ENCODE measurements at regions not wholly inside any gene's neighbourhood (a gene's known extent, or its start where the extent isn't known, plus 50 kb on each side); places are given as distances from the start of the nearest gene placed in this dataset.
"Not testable (repeated sequence)": the region's sequence is repeated elsewhere in the genome, so short reads cannot be mapped to it uniquely, and the experiment has no call there.

GRCh38 chr5:110832683-110833082 is 93.9 kb downstream of the SLC25A46 start:
- H3K9me3 ChIP-seq = no peaks in the 10 kb centered on the region
- no peak overlapping the region for H3K9ac ChIP-seq (ENCODE audit: low read depth in 2 of 2, low read length in 2 of 2)
- DNase-seq = no peak
- no peaks in the 10 kb centered on the region for H3K4me1 ChIP-seq
- no peak overlapping the region for H3K27ac ChIP-seq
- no peaks in the 10 kb centered on the region for H3K27me3 ChIP-seq
- no peak for TF ChIP-seq CTCF (IDR thresholded peaks at IDR 0.05)
- intact Hi-C loops (cut with DNase I) = no loop called here
- no peaks in the 10 kb centered on the region for H3K36me3 ChIP-seq
- H3K4me3 ChIP-seq = no peak overlapping the region

GRCh38 chr5:110834933-110835332 is 96.1 kb downstream of the SLC25A46 start:
- DNase-seq; H3K4me1 ChIP-seq; H3K9me3 ChIP-seq; intact Hi-C loops (cut with DNase I); H3K4me3 ChIP-seq; H3K9ac ChIP-seq (ENCODE audit: low read depth in 2 of 2, low read length in 2 of 2); H3K27me3 ChIP-seq; H3K36me3 ChIP-seq; H3K27ac ChIP-seq: not testable (repeated sequence)

DNA sequence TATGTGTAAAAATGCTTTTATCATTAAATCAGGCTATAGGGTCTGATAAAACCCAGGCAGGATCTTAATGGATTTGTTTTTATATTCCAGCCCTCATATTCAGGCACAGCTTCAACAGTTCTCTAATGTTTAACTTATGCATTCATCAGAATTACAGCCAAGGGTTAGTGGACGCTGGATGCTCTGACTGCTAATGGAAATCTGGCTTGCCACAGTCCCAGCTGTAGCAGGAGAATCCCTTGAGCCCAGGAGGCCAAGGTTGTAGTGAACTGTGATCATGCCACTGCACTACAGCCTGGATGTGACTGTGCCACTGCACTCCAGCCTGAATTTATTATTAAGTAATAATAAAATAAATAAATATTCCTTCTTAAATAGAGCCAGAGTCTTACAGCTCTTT is 98.0 kb downstream of the SLC25A46 start:
- H3K9me3 ChIP-seq = no peaks in the 10 kb centered on the region
- H3K4me1 ChIP-seq = no peaks in the 10 kb centered on the region
- no peak for TF ChIP-seq CTCF (IDR thresholded peaks at IDR 0.05)
- no peak overlapping the region for H3K27ac ChIP-seq
- no peaks in the 10 kb centered on the region for H3K27me3 ChIP-seq
- H3K9ac ChIP-seq (ENCODE audit: low read depth in 2 of 2, low read length in 2 of 2) = no peak overlapping the region
- intact Hi-C loops (cut with DNase I) = no loop called here
- no peaks in the 10 kb centered on the region for H3K36me3 ChIP-seq
- no peak for DNase-seq
- H3K4me3 ChIP-seq = no peak overlapping the region

DNA sequence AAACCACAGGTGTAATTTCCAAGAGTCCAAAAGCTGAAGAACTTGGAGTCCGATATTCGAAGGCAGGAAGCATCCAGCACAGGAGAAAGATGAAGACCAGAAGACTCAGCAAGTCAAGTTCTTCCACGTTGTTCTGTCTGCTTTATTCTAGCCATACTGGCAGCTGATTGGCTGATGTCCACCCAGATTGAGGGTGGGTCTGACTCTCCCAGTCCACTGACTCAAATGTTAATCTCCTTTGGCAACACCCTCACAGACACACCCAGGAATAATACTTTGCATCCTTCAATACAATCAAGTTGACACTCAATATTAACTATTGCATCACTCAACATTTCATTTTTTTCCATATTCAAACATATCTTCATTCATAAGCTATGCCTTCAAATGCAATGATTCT is 99.5 kb downstream of the SLC25A46 start:
- DNase-seq; intact Hi-C loops (cut with DNase I); H3K4me1 ChIP-seq; H3K27ac ChIP-seq; H3K36me3 ChIP-seq; H3K27me3 ChIP-seq; H3K4me3 ChIP-seq; H3K9ac ChIP-seq (ENCODE audit: low read depth in 2 of 2, low read length in 2 of 2); H3K9me3 ChIP-seq: not testable (repeated sequence)

DNA sequence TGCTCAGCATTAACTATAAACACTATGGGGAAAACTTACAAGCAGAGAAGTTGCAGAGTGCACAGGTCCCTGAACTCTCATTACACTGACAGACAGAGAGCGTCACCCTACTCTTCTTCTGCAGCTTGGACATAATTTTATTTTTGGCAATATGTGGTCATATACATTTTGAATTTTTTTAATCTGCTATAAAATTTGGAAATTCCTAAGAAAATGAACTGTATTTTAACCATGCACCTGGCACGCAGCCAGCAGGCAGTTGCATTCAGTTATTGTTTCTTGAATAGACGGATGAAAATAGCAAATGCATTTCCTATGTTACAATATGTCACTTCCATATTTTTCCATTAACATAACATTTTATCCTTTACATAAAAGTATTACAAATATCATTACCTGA is 100.2 kb downstream of the SLC25A46 start:
- H3K36me3 ChIP-seq = no peaks in the 10 kb centered on the region
- no peak for DNase-seq
- no peak overlapping the region for H3K9ac ChIP-seq (ENCODE audit: low read depth in 2 of 2, low read length in 2 of 2)
- no peaks in the 10 kb centered on the region for H3K9me3 ChIP-seq
- no peak overlapping the region for H3K4me3 ChIP-seq
- no peaks in the 10 kb centered on the region for H3K27me3 ChIP-seq
- no peak overlapping the region for H3K27ac ChIP-seq
- intact Hi-C loops (cut with DNase I) = no loop called here
- H3K4me1 ChIP-seq = no peaks in the 10 kb centered on the region
- no peak for TF ChIP-seq CTCF (IDR thresholded peaks at IDR 0.05)

DNA sequence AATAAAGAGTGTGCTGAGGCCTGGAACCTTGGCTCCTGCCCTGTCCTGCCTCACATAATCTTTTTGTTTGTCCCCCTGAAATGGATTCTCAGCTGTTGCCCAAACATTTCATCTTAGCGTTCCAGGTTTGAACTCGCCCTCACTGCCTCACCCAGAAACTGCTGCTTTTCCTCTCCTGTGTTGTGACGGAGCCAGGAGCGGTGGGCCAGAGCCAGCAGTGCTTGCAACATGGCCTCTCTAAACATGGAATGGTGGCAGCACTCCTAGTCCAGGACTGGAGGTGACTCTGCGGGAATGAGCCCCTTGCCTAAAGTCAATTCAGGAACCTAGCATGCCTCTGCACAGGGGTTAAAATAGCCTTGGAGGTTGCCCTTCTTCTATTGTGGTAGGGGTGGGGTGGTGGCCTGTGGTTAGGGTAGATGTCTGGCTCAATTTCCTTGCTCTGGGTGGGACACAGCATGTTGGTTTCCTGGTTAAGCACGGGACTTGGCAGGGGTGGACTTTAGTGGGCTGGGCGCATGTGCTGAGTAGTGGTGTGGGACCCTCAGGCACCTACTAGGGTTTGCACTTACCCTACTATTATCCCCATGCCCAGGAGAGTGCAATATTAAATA is 101.6 kb downstream of the SLC25A46 start:
- Histone ChIP-seq H3K36me3 (no peaks in the 10 kb centered on the region), H3K9ac (ENCODE audit: low read depth in 2 of 2, low read length in 2 of 2) (no peak overlapping the region), H3K4me1 (no peaks in the 10 kb centered on the region), H3K27ac (no peak overlapping the region), H3K27me3 (no peaks in the 10 kb centered on the region), H3K4me3 (no peak overlapping the region), H3K9me3 (no peaks in the 10 kb centered on the region)
- DNase-seq = no peak
- intact Hi-C loops (cut with DNase I) = no loop called here
- no peak for TF ChIP-seq CTCF (IDR thresholded peaks at IDR 0.05)

Data from colonic mucosa (tissue), 4 donors.